ENCODE measurements at regions not wholly inside any gene's neighbourhood (a gene's known extent, or its start where the extent isn't known, plus 50 kb on each side); places are given as distances from the start of the nearest gene placed in this dataset.

DNA sequence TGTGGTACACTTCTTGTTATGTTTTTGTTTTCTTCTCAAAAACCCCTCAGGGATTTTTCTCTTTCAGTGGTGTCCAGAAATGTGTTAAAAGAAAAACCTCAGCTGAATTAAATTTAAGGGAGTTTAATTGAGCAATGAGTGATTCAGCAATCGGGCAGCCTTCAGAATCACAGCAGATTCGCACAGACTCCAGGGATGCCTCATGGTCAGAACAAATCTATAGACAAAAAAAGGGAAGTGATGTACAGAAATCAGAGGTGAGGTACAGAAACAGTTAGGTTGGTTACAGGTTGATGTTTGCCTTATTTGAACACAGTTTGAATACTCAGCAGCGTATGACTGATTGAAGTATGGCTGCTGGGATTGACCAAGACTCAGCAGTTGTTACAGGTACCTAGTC is 86.2 kb downstream of the TLR5 start:
- no peaks in the 10 kb centered on the region for H3K4me1 ChIP-seq (ENCODE audit: control insufficient read depth, extremely low read depth, insufficient read depth, low read length)
- ChIA-PET CTCF (no interaction called here), POLR2A (no interaction called here)
- no peak overlapping the region for H3K27ac ChIP-seq (ENCODE audit: insufficient read depth, low read depth, low read length)
- no peaks in the 10 kb centered on the region for H3K79me2 ChIP-seq (ENCODE audit: control insufficient read depth, insufficient read depth, low read length)
- no peak overlapping the region for H3K4me3 ChIP-seq (replicated peaks in 1 of 3; ENCODE audit: insufficient read depth in 1 of 3, low read depth in 1 of 3, low read length in 3 of 3)
- no TSS peak for BruUV-seq (replicated peaks)
- H3K36me3 ChIP-seq (ENCODE audit: control insufficient read depth in 2 of 2, extremely low read depth in 1 of 2, insufficient read depth in 2 of 2, low read length in 2 of 2), result no peaks in the 10 kb centered on the region
- no peaks in the 10 kb centered on the region for H3K9me1 ChIP-seq (replicated peaks; ENCODE audit: control insufficient read depth, extremely low read depth, insufficient read depth, low read length)
- no peaks in the 10 kb centered on the region for H4K20me1 ChIP-seq (replicated peaks; ENCODE audit: control insufficient read depth, extremely low read depth, insufficient read depth, low read length)
- TF ChIP-seq EZH2 (IDR thresholded peaks at IDR 0.05; ENCODE audit: borderline replicate concordance, low read depth, low read length, severe bottlenecking) (no peak), POLR2AphosphoS5 (IDR thresholded peaks at IDR 0.05; ENCODE audit: insufficient read depth, low read depth, low read length) (no peak), POLR2A (IDR thresholded peaks at IDR 0.05; ENCODE audit: low read depth, low read length) (no peak), JUN (IDR thresholded peaks at IDR 0.05; ENCODE audit: borderline replicate concordance, insufficient read depth, insufficient read length, low read depth) (no peak), MYC (IDR thresholded peaks at IDR 0.05; ENCODE audit: low read depth, low read length) (no peak), FOS (IDR thresholded peaks at IDR 0.05; ENCODE audit: borderline replicate concordance, insufficient read depth, low read length) (no peak), GATA2 (IDR thresholded peaks at IDR 0.05; ENCODE audit: insufficient read depth, insufficient read length, low read depth, low read length) (no peak)
- TF ChIP-seq, protein P1, sequence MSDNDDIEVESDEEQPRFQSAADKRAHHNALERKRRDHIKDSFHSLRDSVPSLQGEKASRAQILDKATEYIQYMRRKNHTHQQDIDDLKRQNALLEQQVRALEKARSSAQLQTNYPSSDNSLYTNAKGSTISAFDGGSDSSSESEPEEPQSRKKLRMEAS (IDR thresholded peaks at IDR 0.05; ENCODE audit: insufficient read depth, insufficient read length), result no peak
- TF ChIP-seq, protein P2, sequence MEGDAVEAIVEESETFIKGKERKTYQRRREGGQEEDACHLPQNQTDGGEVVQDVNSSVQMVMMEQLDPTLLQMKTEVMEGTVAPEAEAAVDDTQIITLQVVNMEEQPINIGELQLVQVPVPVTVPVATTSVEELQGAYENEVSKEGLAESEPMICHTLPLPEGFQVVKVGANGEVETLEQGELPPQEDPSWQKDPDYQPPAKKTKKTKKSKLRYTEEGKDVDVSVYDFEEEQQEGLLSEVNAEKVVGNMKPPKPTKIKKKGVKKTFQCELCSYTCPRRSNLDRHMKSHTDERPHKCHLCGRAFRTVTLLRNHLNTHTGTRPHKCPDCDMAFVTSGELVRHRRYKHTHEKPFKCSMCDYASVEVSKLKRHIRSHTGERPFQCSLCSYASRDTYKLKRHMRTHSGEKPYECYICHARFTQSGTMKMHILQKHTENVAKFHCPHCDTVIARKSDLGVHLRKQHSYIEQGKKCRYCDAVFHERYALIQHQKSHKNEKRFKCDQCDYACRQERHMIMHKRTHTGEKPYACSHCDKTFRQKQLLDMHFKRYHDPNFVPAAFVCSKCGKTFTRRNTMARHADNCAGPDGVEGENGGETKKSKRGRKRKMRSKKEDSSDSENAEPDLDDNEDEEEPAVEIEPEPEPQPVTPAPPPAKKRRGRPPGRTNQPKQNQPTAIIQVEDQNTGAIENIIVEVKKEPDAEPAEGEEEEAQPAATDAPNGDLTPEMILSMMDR (IDR thresholded peaks at IDR 0.05; ENCODE audit: extremely low read depth in 1 of 2, insufficient read depth in 1 of 2, low read depth in 1 of 2, low read length in 2 of 2), result no peak
- peaks cover 0 to 3% of the 10 kb centered on the region in 2 experiments for H3K27me3 ChIP-seq (ENCODE audit: control insufficient read depth in 2 of 2, insufficient read depth in 2 of 2, low read length in 2 of 2)
- FAIRE-seq (no peak), DNase-seq (ENCODE audit: low read depth, low spot score) (no peak)
- H3K9ac ChIP-seq (replicated peaks; ENCODE audit: extremely low read depth, insufficient read depth, low read length), result no peak overlapping the region
- H3K9me3 ChIP-seq (replicated peaks; ENCODE audit: control insufficient read depth, insufficient read depth, low read length), result no peaks in the 10 kb centered on the region
- H2AFZ ChIP-seq (ENCODE audit: low read depth, low read length), result no peak overlapping the region
- intact Hi-C loops (cut with micrococcal nuclease) (no loop called here), dilution Hi-C loops (cut with MboI; ENCODE audit: extremely low pct_ligation_motif_present, low sequenced_read_pairs) (no loop called here)
- no peak overlapping the region for H3K4me2 ChIP-seq (ENCODE audit: insufficient read depth, low read length)
